HCT116 (cell line): ENCODE measurements at regions not wholly inside any gene's neighbourhood (a gene's known extent, or its start where the extent isn't known, plus 50 kb on each side); places are given as distances from the start of the nearest gene placed in this dataset.

Experiments
- ATAC-seq: fragments of 200-7000 bp; cut with Tn5 transposase; 2 replicates; pipeline ENCODE4 v1.9.1; 2020; ENCODE audit warnings: mild to moderate bottlenecking, moderate library complexity
- BruUV-seq: library from RNA; stranded (reverse); fragments of 400-500 nt; replicated peaks from 2 replicates; lab custom pipeline; 2021; lab: Mats Ljungman, UMichigan
- CTCF ChIA-PET: fragments of 300-600 bp; sonication (Branson Sonifier 250); formaldehyde crosslinking; loops from one replicate; lab custom pipeline; 2021; ENCODE audit warnings: antibody characterized with exemption; lab: Charles Lee
- POLR2A ChIA-PET: fragments of 300-600, 350-600 bp; sonication (Branson Sonifier 250); formaldehyde crosslinking; loops from one replicate; lab custom pipeline; 2021; ENCODE audit warnings: antibody characterized with exemption; lab: Charles Lee
- RAD21 ChIA-PET, 2 experiments: fragments of 300-600 bp; sonication (Branson Sonifier 250); formaldehyde crosslinking; loops; one replicate each; lab custom pipeline; 2023; ENCODE audit warnings: low total read pairs in 2 of 2; ENCODE audit not compliant: uncharacterized antibody in 2 of 2, unreplicated experiment in 2 of 2, low non-redundant PET in 1 of 2; lab: Charles Lee
- DNase-seq: peaks from one replicate; pipeline ENCODE4 v3.0.0-alpha.2; 2010; ENCODE audit warnings: low read depth, low spot score
- H2AFZ ChIP-seq: fragments of 200-600 bp; shearing (Covaris generic), sonication (generic); 2 replicates; pipeline ENCODE4 v1.6.1; 2017; ENCODE audit warnings: low read depth, mixed run types, mixed read lengths, antibody characterized with exemption, low read length; ENCODE audit not compliant: poor library complexity, severe bottlenecking
- H3K27ac ChIP-seq: 2 replicates; pipeline ENCODE4 v1.5.1; 2012; ENCODE audit warnings: low read depth, low read length
- H3K27me3 ChIP-seq: fragments of 200-600 bp; sonication (generic); 2 replicates; pipeline ENCODE4 v1.6.1; 2016; ENCODE audit warnings: mixed run types, low read length, mixed read lengths; ENCODE audit not compliant: insufficient read depth
- H3K36me3 ChIP-seq, 2 experiments: fragments of 200-500 bp in 1 of 2; fragments of 200-600 bp in 1 of 2; sonication (Bioruptor generic) in 1 of 2; sonication (generic) in 1 of 2; 2 replicates each; pipeline versions ENCODE4 v1.5.1 to v1.6.1; 2014 to 2016; ENCODE audit warnings: low read length in 2 of 2, inconsistent platforms in 1 of 2, mixed read lengths in 1 of 2, mixed run types in 1 of 2; ENCODE audit not compliant: insufficient read depth in 2 of 2, control insufficient read depth in 1 of 2
- H3K4me1 ChIP-seq, 2 experiments: fragments of 200-600 bp in 1 of 2; sonication (generic) in 1 of 2; 2 replicates each; pipeline versions ENCODE4 v1.5.1 to v1.6.1; 2012 to 2017; ENCODE audit warnings: low read length in 2 of 2, inconsistent platforms in 1 of 2, mild to moderate bottlenecking in 1 of 2, mixed read lengths in 1 of 2, mixed run types in 1 of 2, moderate library complexity in 1 of 2; ENCODE audit not compliant: insufficient read depth in 2 of 2, control insufficient read depth in 1 of 2
- H3K4me2 ChIP-seq: fragments of 200-600 bp; sonication (generic); 2 replicates; pipeline ENCODE4 v1.6.1; 2017; ENCODE audit warnings: mixed run types, low read length, mixed read lengths
- H3K4me3 ChIP-seq, 2 experiments: fragments of 200-600 bp in 1 of 2; sonication (generic) in 1 of 2; replicated peaks in 1 of 2; 2 replicates each; pipeline ENCODE4 v1.5.1; 2011 to 2016; ENCODE audit warnings: low read length in 2 of 2, control low read depth in 1 of 2, low read depth in 1 of 2, mild to moderate bottlenecking in 1 of 2, mixed read lengths in 1 of 2, mixed run types in 1 of 2
- H3K79me2 ChIP-seq: fragments of 200-600 bp; sonication (generic); 2 replicates; pipeline ENCODE4 v1.6.1; 2017; ENCODE audit warnings: mild to moderate bottlenecking, mixed run types, low read length, moderate library complexity, mixed read lengths; ENCODE audit not compliant: insufficient read depth
- H3K9ac ChIP-seq: fragments of 200-600 bp; sonication (generic); 2 replicates; pipeline ENCODE4 v1.6.1; 2016; ENCODE audit warnings: low read length, mixed read lengths
- H3K9me2 ChIP-seq: fragments of 200-600 bp; sonication (generic), shearing (Covaris generic); 2 replicates; pipeline ENCODE4 v1.6.1; 2017; ENCODE audit warnings: mixed run types, mild to moderate bottlenecking, moderate library complexity; ENCODE audit not compliant: insufficient read depth
- H3K9me3 ChIP-seq, 2 experiments: fragments of 200-500 bp in 1 of 2; fragments of 200-600 bp in 1 of 2; sonication (Bioruptor generic) in 1 of 2; sonication (generic) in 1 of 2; 2 replicates each; pipeline ENCODE4 v1.6.1; 2014 to 2017; ENCODE audit warnings: low read length in 2 of 2, mixed read lengths in 2 of 2, inconsistent platforms in 1 of 2, low read depth in 1 of 2, mild to moderate bottlenecking in 1 of 2, mixed run types in 1 of 2, moderate library complexity in 1 of 2; ENCODE audit not compliant: control insufficient read depth in 1 of 2, insufficient read depth in 1 of 2
- H4K20me1 ChIP-seq: fragments of 200-600 bp; sonication (generic), shearing (Covaris generic); 2 replicates; pipeline ENCODE4 v1.6.1; 2017; ENCODE audit warnings: mixed run types, mild to moderate bottlenecking, moderate library complexity; ENCODE audit not compliant: insufficient read depth
- ATF3 ChIP-seq: IDR thresholded peaks from 2 replicates; pipeline ENCODE4 v1.6.1; 2012
- CBX3 ChIP-seq: IDR thresholded peaks from 2 replicates; pipeline ENCODE4 v1.6.1; 2012; ENCODE audit warnings: low read depth
- POLR2AphosphoS5 ChIP-seq: IDR thresholded peaks from 2 replicates; pipeline ENCODE4 v1.6.1; 2011; ENCODE audit warnings: mild to moderate bottlenecking, low read depth, low read length, moderate library complexity
- REST ChIP-seq: IDR thresholded peaks from 2 replicates; pipeline ENCODE4 v1.6.1; 2012; ENCODE audit warnings: low read depth
- SIN3A ChIP-seq: IDR thresholded peaks from 2 replicates; pipeline ENCODE4 v1.6.1; 2012; ENCODE audit warnings: low read depth
- ZNF274 ChIP-seq: fragments of 200-500 bp; sonication (Bioruptor generic); IDR thresholded peaks from 2 replicates; pipeline ENCODE4 v1.6.1; 2014; ENCODE audit warnings: mild to moderate bottlenecking, low read depth, low read length, inconsistent platforms
- intact Hi-C: fragments of 100-400 bp; cut with micrococcal nuclease; formaldehyde crosslinking; loops from 2 replicates; pipeline ENCODE4 v1.10.0; 2022
- TF ChIP-seq, protein P1 (sequence below): IDR thresholded peaks from 2 replicates; pipeline ENCODE4 v1.6.1; 2011; ENCODE audit warnings: mild to moderate bottlenecking, low read length, moderate library complexity; ENCODE audit not compliant: insufficient replicate concordance; ENCODE audit errors: extremely low read depth

DNA sequence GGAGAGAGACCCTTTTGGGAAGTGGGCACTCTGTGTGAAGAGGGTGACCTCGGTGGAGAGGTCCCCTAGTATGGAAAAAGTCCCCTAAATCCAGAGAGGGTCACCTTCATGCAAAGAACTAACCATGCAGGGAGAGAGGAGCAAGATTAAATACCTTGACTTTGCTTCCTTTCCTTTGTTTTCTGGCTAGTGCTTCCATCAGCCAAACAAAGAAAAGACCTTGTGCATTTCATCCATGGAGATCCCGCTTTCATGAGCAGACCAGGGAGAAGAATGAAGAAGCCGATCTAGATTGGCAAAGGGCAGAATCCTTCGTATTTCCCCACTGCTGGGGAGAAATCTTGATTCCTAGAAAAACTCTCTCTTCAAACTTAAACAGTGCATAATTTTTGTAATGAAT, 813.3 kb upstream of the CDH6 start:
- intact Hi-C loops, result no loop called here
- H3K9me2 ChIP-seq, result no peaks in the 10 kb centered on the region
- RAD21 ChIA-PET, result no interaction called here
- H4K20me1 ChIP-seq, result no peaks in the 10 kb centered on the region
- H2AFZ ChIP-seq, result no peak overlapping the region
- no peaks in the 10 kb centered on the region for H3K36me3 ChIP-seq
- no peaks in the 10 kb centered on the region for H3K27me3 ChIP-seq
- ATAC-seq (no peak), DNase-seq (no peak)
- CTCF ChIA-PET, result no interaction called here
- no peak for TF ChIP-seq SIN3A
- TF ChIP-seq CBX3, result no peak
- H3K4me1 ChIP-seq, result no peaks in the 10 kb centered on the region
- H3K27ac ChIP-seq, result no peak overlapping the region
- POLR2A ChIA-PET, result no interaction called here
- no peak overlapping the region for H3K4me2 ChIP-seq
- H3K79me2 ChIP-seq, result no peaks in the 10 kb centered on the region
- H3K4me3 ChIP-seq, result no peak overlapping the region
- BruUV-seq, result no TSS peak
- peaks cover 17 to 36% of the 10 kb centered on the region in 2 experiments; a peak in 3 of 4 replicates for H3K9me3 ChIP-seq
- no peak overlapping the region for H3K9ac ChIP-seq

DNA sequence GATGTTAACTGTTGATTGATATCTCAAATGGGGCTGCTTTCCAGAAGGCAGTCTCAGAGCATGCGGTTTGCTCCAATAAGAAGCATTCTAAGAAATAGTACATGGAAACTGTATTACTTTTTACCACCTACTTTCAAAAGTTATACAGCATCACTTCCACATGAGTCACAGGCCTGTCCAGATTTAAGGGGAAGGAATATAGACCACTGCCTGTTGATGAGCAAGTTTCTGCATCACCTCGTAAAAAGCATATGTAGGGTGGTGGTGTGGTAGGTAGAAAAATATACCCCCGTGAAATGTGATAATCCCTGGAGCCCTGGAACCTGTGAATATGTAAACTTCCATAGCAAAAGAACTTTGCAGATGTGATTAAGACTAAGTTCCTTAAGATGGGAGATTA, 816.6 kb upstream of the CDH6 start:
- ChIA-PET RAD21 (no interaction called here), CTCF (no interaction called here), POLR2A (no interaction called here)
- no peak overlapping the region for H2AFZ ChIP-seq
- BruUV-seq, result no TSS peak
- DNase-seq (no peak), ATAC-seq (no peak)
- H3K36me3 ChIP-seq, result no peaks in the 10 kb centered on the region
- H3K4me2 ChIP-seq, result no peak overlapping the region
- no peak overlapping the region for H3K27ac ChIP-seq
- H3K9me2 ChIP-seq, result no peaks in the 10 kb centered on the region
- H3K9ac ChIP-seq, result no peak overlapping the region
- H3K4me3 ChIP-seq, result no peak overlapping the region
- no peaks in the 10 kb centered on the region for H3K4me1 ChIP-seq
- H3K79me2 ChIP-seq, result no peaks in the 10 kb centered on the region
- peaks cover 16 to 33% of the 10 kb centered on the region in 2 experiments; a peak in 2 of 4 replicates for H3K9me3 ChIP-seq
- intact Hi-C loops, result no loop called here
- no peak for TF ChIP-seq ZNF274
- no peak for TF ChIP-seq REST
- no peak for TF ChIP-seq ATF3
- TF ChIP-seq, protein P1, sequence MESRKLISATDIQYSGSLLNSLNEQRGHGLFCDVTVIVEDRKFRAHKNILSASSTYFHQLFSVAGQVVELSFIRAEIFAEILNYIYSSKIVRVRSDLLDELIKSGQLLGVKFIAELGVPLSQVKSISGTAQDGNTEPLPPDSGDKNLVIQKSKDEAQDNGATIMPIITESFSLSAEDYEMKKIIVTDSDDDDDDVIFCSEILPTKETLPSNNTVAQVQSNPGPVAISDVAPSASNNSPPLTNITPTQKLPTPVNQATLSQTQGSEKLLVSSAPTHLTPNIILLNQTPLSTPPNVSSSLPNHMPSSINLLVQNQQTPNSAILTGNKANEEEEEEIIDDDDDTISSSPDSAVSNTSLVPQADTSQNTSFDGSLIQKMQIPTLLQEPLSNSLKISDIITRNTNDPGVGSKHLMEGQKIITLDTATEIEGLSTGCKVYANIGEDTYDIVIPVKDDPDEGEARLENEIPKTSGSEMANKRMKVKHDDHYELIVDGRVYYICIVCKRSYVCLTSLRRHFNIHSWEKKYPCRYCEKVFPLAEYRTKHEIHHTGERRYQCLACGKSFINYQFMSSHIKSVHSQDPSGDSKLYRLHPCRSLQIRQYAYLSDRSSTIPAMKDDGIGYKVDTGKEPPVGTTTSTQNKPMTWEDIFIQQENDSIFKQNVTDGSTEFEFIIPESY, result no peak
- no peak for TF ChIP-seq POLR2AphosphoS5
- H4K20me1 ChIP-seq, result no peaks in the 10 kb centered on the region
- H3K27me3 ChIP-seq, result no peaks in the 10 kb centered on the region
